NCI-H446 treated with DMSO at 0.1 percent for 48 hours (cell line): ENCODE measurements at regions not wholly inside any gene's neighbourhood (a gene's known extent, or its start where the extent isn't known, plus 50 kb on each side); places are given as distances from the start of the nearest gene placed in this dataset.
"Not testable (repeated sequence)": the region's sequence is repeated elsewhere in the genome, so short reads cannot be mapped to it uniquely, and the experiment has no call there.

ENCODE experiments used
- DNase-seq: peaks from one replicate; lab custom pipeline; 2025; lab: John Stamatoyannopoulos, UW

GRCh38 chr4:81723019-81723884 lies 251.5 kb upstream of the RASGEF1B start:
- peak; percentile 60 for DNase-seq

- peak; percentile 90 for DNase-seq
Observed at GRCh38 chr4:81722290-81722851, 250.7 kb upstream of the RASGEF1B start.

DNA sequence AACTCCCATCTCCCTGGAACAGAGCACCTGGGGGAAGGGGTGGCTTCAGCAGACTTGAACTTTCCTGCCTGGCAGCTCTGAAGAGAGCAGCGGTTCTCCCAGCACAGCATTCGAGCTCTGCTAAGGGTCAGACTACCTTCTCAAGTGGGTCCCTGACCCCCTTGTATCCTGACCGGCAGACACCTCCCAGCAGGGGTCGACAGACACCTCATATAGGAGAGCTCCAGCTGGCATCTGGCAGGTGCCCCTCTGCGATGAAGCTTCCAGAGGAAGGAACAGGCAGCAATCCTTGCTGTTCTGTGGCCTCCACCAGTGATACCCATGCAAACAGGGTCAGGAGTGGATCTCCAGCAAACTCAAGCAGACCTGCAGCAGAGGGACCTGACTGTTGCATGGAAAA lies 244.1 kb upstream of the RASGEF1B start:
- DNase-seq: no peak

DNA sequence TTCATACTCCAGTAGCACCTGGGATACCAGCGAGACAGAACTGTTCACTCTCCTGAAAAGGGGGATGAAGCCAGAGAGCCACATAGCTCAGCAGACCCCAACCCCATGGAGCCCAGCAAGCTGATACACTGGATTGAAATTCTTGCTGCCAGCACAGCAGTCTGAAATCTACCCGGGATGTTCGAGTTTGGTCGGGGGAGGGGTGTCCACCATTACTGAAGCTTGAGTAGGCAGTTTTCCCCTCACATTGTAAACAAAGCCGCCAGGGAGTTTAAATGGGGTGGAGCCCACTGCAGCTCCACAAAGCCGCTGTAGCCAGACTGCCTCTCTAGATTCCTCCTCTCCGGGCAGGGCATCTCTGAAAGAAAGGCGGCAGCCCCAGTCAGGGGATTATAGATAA lies 243.7 kb upstream of the RASGEF1B start:
- DNase-seq: not testable (repeated sequence)

DNA sequence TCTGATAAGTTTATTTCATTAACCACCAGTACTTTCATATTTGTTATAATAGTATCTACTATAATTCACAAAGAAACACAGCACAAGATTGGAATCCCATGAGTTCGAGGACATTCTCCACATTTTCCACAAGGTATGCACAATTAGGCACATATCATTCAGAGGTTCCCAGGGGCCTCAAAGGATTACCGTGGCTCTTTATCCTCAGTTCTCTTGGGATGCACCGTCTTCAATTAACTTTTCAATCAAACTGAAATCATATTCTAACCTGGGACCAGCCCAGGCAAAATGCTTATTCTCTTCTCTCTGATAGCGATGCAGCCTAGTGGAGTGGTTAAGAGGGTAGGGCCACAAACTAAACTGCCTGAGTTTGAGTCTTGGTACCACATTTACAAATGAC lies 242.6 kb upstream of the RASGEF1B start:
- DNase-seq: no peak

DNA sequence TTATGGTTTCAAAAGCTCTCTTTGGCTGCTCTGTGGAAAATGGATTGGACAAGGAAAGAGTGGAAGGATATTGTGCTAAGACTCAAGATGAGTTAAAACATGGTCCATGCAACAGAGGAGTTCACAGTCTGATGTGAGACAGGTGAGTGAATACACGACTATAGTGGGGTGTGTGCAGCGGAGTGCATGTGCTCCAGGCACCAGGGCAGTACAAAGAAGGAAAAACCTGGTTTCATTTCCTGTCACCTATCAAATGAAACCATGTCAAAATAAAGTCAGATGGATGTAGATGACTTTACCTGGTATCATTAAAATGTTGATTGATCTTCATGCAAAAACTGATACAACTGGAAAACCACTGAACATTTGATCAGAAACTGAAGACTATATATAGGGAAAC lies 241.0 kb upstream of the RASGEF1B start:
- no peak for DNase-seq

DNA sequence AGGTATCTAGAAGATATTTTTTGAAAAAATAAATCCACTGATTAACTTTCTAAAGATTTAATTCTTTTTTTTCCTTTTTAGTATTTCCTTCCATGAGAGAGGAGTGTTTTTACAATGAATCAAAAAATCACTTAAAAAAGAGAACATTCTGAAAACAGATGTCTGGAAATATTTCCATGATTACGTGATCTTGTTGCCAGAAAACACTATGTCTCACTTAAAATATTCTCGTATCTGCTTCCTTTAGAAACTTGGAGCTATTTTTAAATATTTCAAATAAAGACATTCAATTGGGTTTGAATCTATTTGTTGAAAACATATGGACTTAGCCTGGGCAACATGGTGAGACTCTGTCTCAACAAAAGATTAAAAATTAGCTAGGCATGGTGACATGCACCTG lies 232.8 kb upstream of the RASGEF1B start:
- DNase-seq: no peak

GRCh38 chr4:81700189-81700588 lies 228.5 kb upstream of the RASGEF1B start:
- no peak for DNase-seq

DNA sequence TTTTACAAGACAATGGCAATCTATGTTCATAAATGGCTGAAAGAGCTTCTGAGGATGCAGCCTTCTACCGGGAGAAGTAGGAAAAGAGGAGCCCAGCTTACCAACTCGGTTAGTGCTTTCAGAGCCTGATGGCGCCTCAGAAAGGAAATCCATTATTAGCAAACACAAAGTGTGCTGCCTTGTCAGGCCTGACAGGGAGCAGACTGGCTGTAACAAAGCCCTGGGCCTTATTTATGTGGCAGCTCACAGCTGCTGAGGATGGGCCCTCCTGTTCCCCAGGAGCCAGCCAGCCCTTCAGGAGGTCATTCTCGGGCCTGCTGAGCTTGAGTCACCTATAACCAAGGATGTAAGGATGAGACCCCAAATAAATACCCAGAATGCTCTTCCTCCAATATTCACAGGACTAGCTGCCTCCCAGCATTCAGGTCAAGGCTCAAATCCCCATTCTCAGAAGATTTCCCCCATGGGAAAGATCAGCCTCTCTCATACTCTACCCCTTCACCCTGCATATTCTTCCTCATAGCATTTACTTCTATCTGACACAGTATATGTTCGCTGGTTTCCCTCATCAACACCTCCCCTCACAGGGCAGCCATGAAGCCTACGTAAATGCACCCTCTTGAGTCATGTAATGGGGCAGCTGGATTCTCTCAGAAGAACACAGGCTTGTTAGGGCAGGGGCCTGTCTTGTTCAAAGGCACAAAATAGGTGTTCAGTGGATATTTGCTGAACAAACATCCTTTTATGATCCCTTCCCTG lies 227.0 kb upstream of the RASGEF1B start:
- DNase-seq: no peak

- no peak for DNase-seq
Observed at GRCh38 chr4:81694176-81694913, 222.6 kb upstream of the RASGEF1B start.

- DNase-seq: no peak
Observed at GRCh38 chr4:81690871-81691270, 219.2 kb upstream of the RASGEF1B start.

GRCh38 chr4:81688085-81688484 lies 216.4 kb upstream of the RASGEF1B start:
- DNase-seq: no peak

DNA sequence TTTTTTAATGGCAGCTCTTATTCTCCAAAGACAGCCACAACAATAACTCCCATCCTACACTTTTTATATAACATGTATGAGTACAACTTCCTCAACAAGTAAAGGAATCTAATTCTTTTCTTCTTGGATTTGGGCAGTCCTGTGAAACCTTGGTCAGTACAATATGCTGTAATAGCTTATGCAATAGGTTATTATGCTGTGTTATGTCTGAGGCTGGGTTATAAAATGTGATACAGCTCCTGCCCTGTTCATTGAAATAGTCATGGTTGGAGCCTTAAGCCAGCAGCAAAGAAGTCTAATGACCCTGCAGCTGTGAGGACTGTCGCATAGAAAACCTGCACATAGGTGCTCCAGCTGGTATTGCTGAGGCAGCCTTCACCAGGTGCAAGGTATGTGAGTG lies 215.8 kb upstream of the RASGEF1B start:
- no peak for DNase-seq

GRCh38 chr4:81685104-81685503 lies 213.4 kb upstream of the RASGEF1B start:
- DNase-seq: no peak

- DNase-seq: peak; percentile 21
Observed at GRCh38 chr4:81684352-81684751, 212.6 kb upstream of the RASGEF1B start.

- DNase-seq: no peak
Observed at GRCh38 chr4:81682492-81682891, 210.8 kb upstream of the RASGEF1B start.

- no peak for DNase-seq
Observed at GRCh38 chr4:81679315-81679714, 207.6 kb upstream of the RASGEF1B start.

GRCh38 chr4:81678801-81679200 lies 207.1 kb upstream of the RASGEF1B start:
- DNase-seq: no peak

DNA sequence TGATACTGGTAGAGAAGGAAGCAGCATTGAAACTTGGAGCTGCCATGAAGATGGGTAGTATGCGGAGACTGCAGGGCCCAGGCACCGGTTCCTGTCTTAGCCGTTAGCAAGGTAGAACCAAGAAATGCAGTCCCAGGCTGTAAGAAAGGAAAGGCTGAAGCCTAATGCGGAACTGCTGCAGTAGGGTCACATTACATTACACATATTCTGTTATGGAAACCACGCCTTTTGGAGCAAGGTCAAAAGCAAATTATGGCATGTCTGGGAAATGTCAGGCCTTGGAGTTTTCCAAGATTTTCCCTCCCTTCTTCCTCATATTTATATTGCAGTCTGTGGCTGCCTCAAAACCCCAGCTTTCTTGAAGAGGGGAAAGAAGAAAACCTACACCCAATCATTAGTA lies 204.8 kb upstream of the RASGEF1B start:
- DNase-seq: no peak

DNA sequence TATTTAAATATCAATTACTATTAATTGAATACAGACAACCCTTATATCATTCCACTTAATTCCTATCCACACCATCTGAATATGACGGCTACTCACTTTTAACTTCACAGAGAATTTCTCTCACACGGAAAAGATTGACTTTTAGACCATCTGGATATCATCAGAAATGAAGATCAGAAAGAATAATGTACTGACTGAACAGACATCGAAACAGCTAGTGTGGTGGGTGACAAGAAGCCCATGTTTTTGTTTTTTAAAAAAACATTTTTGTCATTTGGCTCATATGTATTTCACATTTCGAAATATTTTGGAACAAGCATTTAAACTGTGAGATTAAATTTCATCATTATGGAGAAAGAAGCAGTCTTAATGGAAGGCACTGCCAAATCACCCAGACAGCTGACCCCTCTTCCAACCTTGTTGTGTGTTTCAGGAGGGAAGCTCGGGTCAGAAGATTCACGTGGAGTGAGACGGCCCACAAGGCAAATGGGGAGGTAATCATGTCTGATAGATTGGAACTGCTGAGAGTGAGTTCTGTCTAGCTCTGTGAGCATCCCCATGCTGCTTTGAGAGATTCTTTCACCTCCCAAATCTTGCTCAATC lies 204.2 kb upstream of the RASGEF1B start:
- no peak for DNase-seq

- DNase-seq: no peak
Observed at GRCh38 chr4:81673961-81674360, 202.3 kb upstream of the RASGEF1B start.

GRCh38 chr4:81668328-81668727 lies 196.6 kb upstream of the RASGEF1B start:
- DNase-seq: not testable (repeated sequence)
